ENCODE measurements at regions not wholly inside any gene's neighbourhood (a gene's known extent, or its start where the extent isn't known, plus 50 kb on each side); places are given as distances from the start of the nearest gene placed in this dataset.

GRCh38 chr7:69219381-69219780, 378.9 kb upstream of the AUTS2 start:
- ATAC-seq (replicated peaks in 1 of 4) (no peak), DNase-seq (no peak)
- Histone ChIP-seq H3K4me1 (ENCODE audit: control insufficient read depth in 1 of 2, extremely low read depth in 1 of 2, insufficient read depth in 2 of 2, low read length in 2 of 2) (no peaks in the 10 kb centered on the region), H3K9me3 (no peaks in the 10 kb centered on the region), H3K36me3 (ENCODE audit: control insufficient read depth in 2 of 2, extremely low read depth in 1 of 2, insufficient read depth in 1 of 2, low read length in 1 of 2) (no peaks in the 10 kb centered on the region), H3K4me3 (ENCODE audit: control insufficient read depth in 1 of 2, extremely low read depth in 1 of 2, low read length in 1 of 2) (no peak overlapping the region), H3K27me3 (replicated peaks in 1 of 2; ENCODE audit: control insufficient read depth in 2 of 2, extremely low read depth in 1 of 2, insufficient read depth in 2 of 2, low read length in 1 of 2) (peaks cover 0 to under 1% of the 10 kb centered on the region in 2 experiments), H3K27ac (ENCODE audit: low read length) (no peak overlapping the region)
- ChIA-PET POLR2A (no interaction called here), CTCF (interaction anchor here in 1 of 2 donors (0.6 kb wide), 1 partner anchor 9 kb away, joined by 3 read pairs; no protein-coding TSS in a partner anchor)
- WGBS (ENCODE audit: insufficient coverage): 45% methylated on average over 1 of the region's 2 CpGs
- H3K4me3 Mint-ChIP-seq: no peak overlapping the region
- peaks cover 0 to 3% of the 10 kb centered on the region in 2 donors for H3K27me3 Mint-ChIP-seq
- H3K27ac Mint-ChIP-seq: no peak overlapping the region
- H3K4me1 Mint-ChIP-seq: no peaks in the 10 kb centered on the region
- no peaks in the 10 kb centered on the region for H3K36me3 Mint-ChIP-seq
- H3K9me3 Mint-ChIP-seq: peaks cover 3 to 13% (median 3%) of the 10 kb centered on the region in 3 donors

GRCh38 chr7:69225259-69225943, 372.9 kb upstream of the AUTS2 start:
- POLR2A ChIA-PET: no interaction called here
- H3K27ac ChIP-seq (ENCODE audit: low read length): no peak overlapping the region
- 90% methylated on average over 5 of the region's 6 CpGs for WGBS (ENCODE audit: insufficient coverage)

GRCh38 chr7:69228212-69228811, 370.0 kb upstream of the AUTS2 start:
- Histone ChIP-seq H3K4me3 (ENCODE audit: control insufficient read depth in 1 of 2, extremely low read depth in 1 of 2, low read length in 1 of 2) (no peak overlapping the region), H3K27ac (ENCODE audit: low read length) (no peak overlapping the region), H3K4me1 (ENCODE audit: control insufficient read depth in 1 of 2, extremely low read depth in 1 of 2, insufficient read depth in 2 of 2, low read length in 2 of 2) (no peaks in the 10 kb centered on the region), H3K36me3 (ENCODE audit: control insufficient read depth in 2 of 2, extremely low read depth in 1 of 2, insufficient read depth in 1 of 2, low read length in 1 of 2) (no peaks in the 10 kb centered on the region), H3K9me3 (no peaks in the 10 kb centered on the region), H3K27me3 (replicated peaks in 1 of 2; ENCODE audit: control insufficient read depth in 2 of 2, extremely low read depth in 1 of 2, insufficient read depth in 2 of 2, low read length in 1 of 2) (peaks cover 0 to 3% of the 10 kb centered on the region in 2 experiments)
- DNase-seq (no peak), ATAC-seq (replicated peaks in 1 of 4) (no peak)
- Mint-ChIP-seq H3K4me1 (no peaks in the 10 kb centered on the region), H3K27me3 (peaks cover 0 to 3% of the 10 kb centered on the region in 2 donors), H3K4me3 (no peak overlapping the region), H3K27ac (no peak overlapping the region), H3K9me3 (peaks cover 0 to 10% (median 7%) of the 10 kb centered on the region in 3 donors), H3K36me3 (no peaks in the 10 kb centered on the region)
- CTCF ChIA-PET: no interaction called here
- POLR2A ChIA-PET: no interaction called here
- 96% methylated on average over 5 of the region's 5 CpGs for WGBS (ENCODE audit: insufficient coverage)

More at GRCh38 chr7:69225259-69225943, 372.9 kb upstream of the AUTS2 start:
- no peak for ATAC-seq (replicated peaks in 1 of 4)
- Histone ChIP-seq H3K36me3 (ENCODE audit: control insufficient read depth in 2 of 2, extremely low read depth in 1 of 2, insufficient read depth in 1 of 2, low read length in 1 of 2) (no peaks in the 10 kb centered on the region), H3K4me3 (ENCODE audit: control insufficient read depth in 1 of 2, extremely low read depth in 1 of 2, low read length in 1 of 2) (no peak overlapping the region), H3K4me1 (ENCODE audit: control insufficient read depth in 1 of 2, extremely low read depth in 1 of 2, insufficient read depth in 2 of 2, low read length in 2 of 2) (no peaks in the 10 kb centered on the region), H3K27me3 (replicated peaks in 1 of 2; ENCODE audit: control insufficient read depth in 2 of 2, extremely low read depth in 1 of 2, insufficient read depth in 2 of 2, low read length in 1 of 2) (peaks cover 0 to 3% of the 10 kb centered on the region in 2 experiments), H3K9me3 (no peaks in the 10 kb centered on the region)
- CTCF ChIA-PET: no interaction called here
- no peak overlapping the region for H3K4me3 Mint-ChIP-seq
- H3K9me3 Mint-ChIP-seq: peaks cover 3 to 11% (median 10%) of the 10 kb centered on the region in 3 donors
- H3K36me3 Mint-ChIP-seq: no peaks in the 10 kb centered on the region
- peaks cover 0 to 3% of the 10 kb centered on the region in 2 donors for H3K27me3 Mint-ChIP-seq
- H3K4me1 Mint-ChIP-seq: no peaks in the 10 kb centered on the region
- DNase-seq: no peak
- no peak overlapping the region for H3K27ac Mint-ChIP-seq

GRCh38 chr7:69232445-69233376, 365.6 kb upstream of the AUTS2 start:
- no peak overlapping the region for H3K27ac Mint-ChIP-seq
- Histone ChIP-seq H3K27ac (ENCODE audit: low read length) (no peak overlapping the region), H3K27me3 (replicated peaks in 1 of 2; ENCODE audit: control insufficient read depth in 2 of 2, extremely low read depth in 1 of 2, insufficient read depth in 2 of 2, low read length in 1 of 2) (no peaks in the 10 kb centered on the region), H3K4me1 (ENCODE audit: control insufficient read depth in 1 of 2, extremely low read depth in 1 of 2, insufficient read depth in 2 of 2, low read length in 2 of 2) (no peaks in the 10 kb centered on the region), H3K4me3 (ENCODE audit: control insufficient read depth in 1 of 2, extremely low read depth in 1 of 2, low read length in 1 of 2) (no peak overlapping the region), H3K36me3 (ENCODE audit: control insufficient read depth in 2 of 2, extremely low read depth in 1 of 2, insufficient read depth in 1 of 2, low read length in 1 of 2) (no peaks in the 10 kb centered on the region), H3K9me3 (no peaks in the 10 kb centered on the region)
- no peaks in the 10 kb centered on the region for H3K36me3 Mint-ChIP-seq
- no peaks in the 10 kb centered on the region for H3K27me3 Mint-ChIP-seq
- H3K9me3 Mint-ChIP-seq: peaks cover 0 to 9% (median 1%) of the 10 kb centered on the region in 3 donors
- ATAC-seq (replicated peaks in 1 of 4) (no peak), DNase-seq (no peak)
- 78% methylated on average over 5 of the region's 21 CpGs for WGBS (ENCODE audit: insufficient coverage)
- ChIA-PET POLR2A (interaction anchor here in 1 of 2 donors (0.6 kb wide), 1 partner anchor 41 kb away, joined by 11 read pairs; no protein-coding TSS in a partner anchor), CTCF (no interaction called here)
- no peaks in the 10 kb centered on the region for H3K4me1 Mint-ChIP-seq
- H3K4me3 Mint-ChIP-seq: no peak overlapping the region

GRCh38 chr7:69237541-69237940, 360.7 kb upstream of the AUTS2 start:
- CTCF ChIA-PET: interaction anchor here in 1 of 2 donors (0.6 kb wide), 1 partner anchor 27 kb away, joined by 7 read pairs; no protein-coding TSS in a partner anchor
- DNase-seq (no peak), ATAC-seq (replicated peaks in 1 of 4) (no peak)
- WGBS (ENCODE audit: insufficient coverage): 20% methylated on average over 1 of the region's 8 CpGs
- Mint-ChIP-seq H3K36me3 (no peaks in the 10 kb centered on the region), H3K27ac (no peak overlapping the region), H3K27me3 (peaks cover 0 to 3% of the 10 kb centered on the region in 2 donors), H3K4me3 (no peak overlapping the region), H3K9me3 (peaks cover 0 to 6% (median 3%) of the 10 kb centered on the region in 3 donors), H3K4me1 (no peaks in the 10 kb centered on the region)
- H3K27me3 ChIP-seq (replicated peaks in 1 of 2; ENCODE audit: control insufficient read depth in 2 of 2, extremely low read depth in 1 of 2, insufficient read depth in 2 of 2, low read length in 1 of 2): no peaks in the 10 kb centered on the region
- no peaks in the 10 kb centered on the region for H3K9me3 ChIP-seq
- H3K36me3 ChIP-seq (ENCODE audit: control insufficient read depth in 2 of 2, extremely low read depth in 1 of 2, insufficient read depth in 1 of 2, low read length in 1 of 2): no peaks in the 10 kb centered on the region
- H3K4me1 ChIP-seq (ENCODE audit: control insufficient read depth in 1 of 2, extremely low read depth in 1 of 2, insufficient read depth in 2 of 2, low read length in 2 of 2): no peaks in the 10 kb centered on the region
- H3K4me3 ChIP-seq (ENCODE audit: control insufficient read depth in 1 of 2, extremely low read depth in 1 of 2, low read length in 1 of 2): no peak overlapping the region
- H3K27ac ChIP-seq (ENCODE audit: low read length): no peak overlapping the region
- POLR2A ChIA-PET: no interaction called here

DNA sequence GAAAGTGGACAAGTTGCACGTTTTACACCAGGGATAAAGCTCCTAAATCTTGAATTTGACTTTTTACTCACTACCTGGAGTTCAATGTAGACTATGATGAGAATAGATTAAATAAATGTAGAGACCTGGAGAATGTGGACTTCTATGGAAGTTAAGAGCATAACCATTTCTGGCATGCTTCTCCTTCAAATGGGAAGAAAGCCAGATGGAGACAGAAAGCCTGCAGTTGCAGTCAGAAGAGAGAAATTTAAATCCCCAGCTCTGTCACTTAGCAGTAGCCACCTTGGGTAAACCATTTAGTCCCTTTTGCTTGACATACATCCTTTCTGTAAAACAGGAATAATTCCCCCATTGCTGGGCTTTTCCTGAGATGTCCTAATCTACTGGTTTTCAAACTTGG, 355.3 kb upstream of the AUTS2 start:
- ChIA-PET CTCF (no interaction called here), POLR2A (no interaction called here)
- Mint-ChIP-seq H3K4me3 (no peak overlapping the region), H3K4me1 (no peaks in the 10 kb centered on the region), H3K27ac (no peak overlapping the region), H3K36me3 (no peaks in the 10 kb centered on the region), H3K9me3 (peaks cover 4 to 6% (median 5%) of the 10 kb centered on the region in 3 donors), H3K27me3 (peaks cover 0 to 3% of the 10 kb centered on the region in 2 donors)
- no peak for DNase-seq
- no peak for ATAC-seq (replicated peaks in 1 of 4)
- no peaks in the 10 kb centered on the region for H3K27me3 ChIP-seq (replicated peaks in 1 of 2; ENCODE audit: control insufficient read depth in 2 of 2, extremely low read depth in 1 of 2, insufficient read depth in 2 of 2, low read length in 1 of 2)
- H3K4me3 ChIP-seq (ENCODE audit: control insufficient read depth in 1 of 2, extremely low read depth in 1 of 2, low read length in 1 of 2): no peak overlapping the region
- no peaks in the 10 kb centered on the region for H3K9me3 ChIP-seq
- H3K36me3 ChIP-seq (ENCODE audit: control insufficient read depth in 2 of 2, extremely low read depth in 1 of 2, insufficient read depth in 1 of 2, low read length in 1 of 2): no peaks in the 10 kb centered on the region
- no peak overlapping the region for H3K27ac ChIP-seq (ENCODE audit: low read length)
- no CpG with 5 or more reads among the region's 1 CpG for WGBS (ENCODE audit: insufficient coverage)
- no peaks in the 10 kb centered on the region for H3K4me1 ChIP-seq (ENCODE audit: control insufficient read depth in 1 of 2, extremely low read depth in 1 of 2, insufficient read depth in 2 of 2, low read length in 2 of 2)
